Cardiac fibroblast (primary cell): ENCODE measurements at regions not wholly inside any gene's neighbourhood (a gene's known extent, or its start where the extent isn't known, plus 50 kb on each side); places are given as distances from the start of the nearest gene placed in this dataset.

ENCODE experiments used
- DNase-seq, 2 donors: peaks; one replicate each; pipeline versions ENCODE4 v3.0.0 to v3.0.0-alpha.2; 2010; ENCODE audit warnings: low read depth in 2 of 2
- H3K4me3 ChIP-seq, 2 donors: replicated peaks in 1 of 2; 1 replicate in 1 of 2; 2 replicates in 1 of 2; pipeline ENCODE4 v1.5.1; 2011; ENCODE audit warnings: low read depth in 2 of 2, low read length in 2 of 2, mild to moderate bottlenecking in 2 of 2, moderate library complexity in 1 of 2
- CTCF ChIP-seq: IDR thresholded peaks from one replicate; pipeline ENCODE4 v1.5.1; 2011; ENCODE audit warnings: low read depth, mild to moderate bottlenecking, low read length, inconsistent platforms

- no peak for DNase-seq
- H3K4me3 ChIP-seq: no peak overlapping the region
- TF ChIP-seq CTCF: no peak
Observed at GRCh38 chr21:23732776-23733175, 1874.5 kb downstream of the MRPL39 start.

DNA sequence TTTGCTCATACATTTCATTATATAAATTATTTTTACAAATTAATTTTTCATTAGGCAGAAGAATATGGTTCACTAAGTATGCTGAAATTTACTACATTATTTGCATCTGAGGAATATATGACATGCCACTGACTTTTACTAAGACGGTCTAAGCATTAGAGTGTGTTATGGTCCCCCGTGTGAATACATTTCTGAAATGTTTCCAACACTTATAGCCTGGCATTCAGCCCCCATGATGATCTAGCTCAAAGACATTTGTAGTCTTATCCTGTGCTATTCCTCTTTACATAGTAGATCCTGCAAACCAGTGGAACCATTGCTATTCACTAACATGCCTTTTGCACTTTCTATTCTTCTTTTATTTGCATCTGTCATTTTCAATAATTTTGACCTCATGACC lies 1878.0 kb downstream of the MRPL39 start:
- H3K4me3 ChIP-seq: no peak overlapping the region
- DNase-seq: no peak
- TF ChIP-seq CTCF: no peak

DNA sequence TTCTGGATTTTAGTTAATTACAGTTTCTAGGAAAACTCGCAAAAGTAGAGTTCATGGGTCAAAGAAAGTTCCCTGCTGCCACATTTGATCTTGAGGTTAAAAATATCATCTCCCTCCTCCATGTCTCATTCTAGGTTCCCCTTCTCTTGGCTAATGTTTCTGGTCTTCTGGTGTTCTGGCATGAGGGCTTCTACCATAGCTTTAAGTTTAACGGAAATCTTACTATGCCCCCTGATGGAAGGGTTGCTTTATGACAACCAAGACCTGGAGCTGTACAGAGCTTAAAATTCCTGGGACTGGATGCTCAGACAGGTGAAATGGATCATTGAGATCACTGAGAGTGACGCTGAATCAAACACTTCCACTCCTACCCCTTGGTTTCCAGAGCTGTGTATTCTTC lies 1881.7 kb downstream of the MRPL39 start:
- TF ChIP-seq CTCF: no peak
- no peak overlapping the region for H3K4me3 ChIP-seq
- no peak for DNase-seq

- DNase-seq: no peak
- H3K4me3 ChIP-seq: no peak overlapping the region
- TF ChIP-seq CTCF: no peak
Observed at GRCh38 chr21:23718446-23719285, 1888.6 kb downstream of the MRPL39 start.

DNA sequence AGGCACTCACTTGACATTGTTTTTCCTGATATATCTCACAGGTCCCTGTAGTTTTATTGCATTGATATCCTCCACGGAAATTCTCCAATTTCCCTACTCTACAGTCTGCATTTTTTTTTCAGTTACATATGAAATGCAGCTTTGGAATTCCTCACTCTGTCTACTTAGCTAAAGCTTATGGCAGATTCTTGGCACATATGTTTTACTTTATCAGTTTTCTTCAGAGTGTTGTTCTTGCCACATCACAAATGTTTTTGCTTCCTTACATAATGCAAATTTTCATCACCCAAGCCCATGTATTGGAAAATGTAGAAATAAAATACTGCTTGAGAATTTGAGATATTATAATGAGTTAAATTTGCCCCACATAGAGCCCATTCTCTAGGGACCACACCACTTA lies 1895.1 kb downstream of the MRPL39 start:
- H3K4me3 ChIP-seq: no peak overlapping the region
- no peak for DNase-seq
- no peak for TF ChIP-seq CTCF

DNA sequence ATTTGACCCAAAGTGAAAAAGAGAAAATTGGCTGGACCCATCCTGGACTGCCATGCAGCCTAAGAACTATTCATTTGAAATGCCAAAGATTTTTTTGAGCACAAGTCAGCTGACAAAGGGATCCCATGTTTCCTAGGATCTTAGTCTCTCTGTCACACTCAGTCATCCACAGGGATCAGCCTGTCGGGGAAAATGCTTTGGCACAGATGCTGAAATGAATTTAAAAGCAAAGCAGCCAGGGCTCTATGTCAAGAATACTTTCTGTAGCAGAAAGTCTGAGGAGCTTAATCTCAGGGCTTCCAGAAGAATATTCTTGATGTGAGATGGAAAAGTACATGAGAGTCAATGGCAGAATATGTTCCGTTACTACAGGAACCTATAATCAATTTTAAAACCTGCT lies 1900.8 kb downstream of the MRPL39 start:
- TF ChIP-seq CTCF: no peak
- no peak overlapping the region for H3K4me3 ChIP-seq
- DNase-seq: no peak

DNA sequence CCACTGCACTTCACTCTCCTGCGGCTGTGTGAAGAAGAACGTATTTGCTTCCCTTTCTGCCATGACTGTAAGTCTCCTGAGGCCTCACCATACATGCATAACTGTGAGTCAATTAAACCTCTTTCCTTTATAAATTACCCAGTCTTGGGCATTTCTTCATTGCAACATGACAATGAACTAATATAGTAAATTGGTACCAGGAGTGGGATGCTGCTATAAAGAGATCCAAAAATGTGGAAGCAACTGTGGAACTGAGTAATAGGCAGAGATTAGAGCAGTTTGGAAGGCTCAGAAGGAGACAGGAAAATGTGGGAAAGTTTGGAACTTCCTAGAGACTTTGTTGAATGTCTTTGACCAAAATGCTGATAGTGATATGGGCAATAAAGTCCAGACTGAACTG lies 1907.9 kb downstream of the MRPL39 start:
- no peak overlapping the region for H3K4me3 ChIP-seq
- no peak for TF ChIP-seq CTCF
- DNase-seq: no peak
